ENCODE measurements at regions not wholly inside any gene's neighbourhood (a gene's known extent, or its start where the extent isn't known, plus 50 kb on each side); places are given as distances from the start of the nearest gene placed in this dataset.

- no peak overlapping the region for H3K4me3 ChIP-seq (ENCODE audit: low read length)
- no peak for DNase-seq (ENCODE audit: low read depth, low spot score)
Observed at GRCh38 chr22:46097268-46097900, 52.9 kb upstream of the PPARA start.

DNA sequence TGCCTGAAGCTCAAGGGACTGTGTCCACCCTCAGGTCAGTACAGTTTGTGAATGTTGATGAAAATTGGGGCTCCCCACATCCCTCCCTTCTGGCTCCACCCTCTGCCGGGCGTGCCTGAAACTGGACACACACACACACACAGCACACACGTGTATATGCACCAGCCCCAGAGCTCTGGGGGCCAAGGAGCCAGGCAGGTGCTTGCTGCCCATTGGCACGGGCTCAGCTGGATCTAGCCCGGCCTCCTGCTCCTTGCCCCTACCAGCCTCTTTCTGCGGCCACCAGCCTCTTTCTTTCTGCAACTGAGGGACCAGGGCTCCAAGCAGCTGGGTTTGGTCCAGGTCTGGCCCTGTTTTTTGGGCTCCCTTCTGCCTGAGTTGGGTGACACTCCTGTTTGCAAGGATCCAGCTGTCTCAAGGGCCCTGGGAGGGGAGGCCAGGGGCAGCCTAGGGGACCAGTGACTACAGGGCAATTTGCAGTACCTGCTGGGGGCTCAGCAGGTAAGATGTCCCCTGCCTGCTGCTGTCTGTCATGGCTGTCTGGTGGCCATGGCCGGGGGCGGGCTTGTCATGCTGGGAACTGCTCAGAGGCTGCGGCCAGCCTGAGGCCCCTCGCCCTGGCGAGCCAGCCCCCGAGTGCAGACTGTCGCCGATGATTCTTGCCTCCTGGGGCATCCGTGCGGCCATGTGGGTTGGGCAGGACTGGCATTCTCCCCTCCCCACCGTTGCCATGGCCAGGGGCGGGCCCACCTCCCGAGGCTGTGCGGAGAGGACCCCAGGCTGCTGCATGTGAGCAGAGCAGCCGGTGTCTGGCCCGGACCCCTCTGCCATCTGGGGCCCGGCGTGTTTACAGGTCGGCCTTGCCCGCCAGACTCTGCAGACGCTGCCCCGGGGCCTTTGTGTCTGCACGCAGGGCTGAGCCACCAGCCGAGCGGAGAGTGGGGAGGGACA is 51.5 kb upstream of the PPARA start:
- DNase-seq (ENCODE audit: low read depth, low spot score): no peak
- H3K4me3 ChIP-seq (ENCODE audit: low read length): no peak overlapping the region

DNA sequence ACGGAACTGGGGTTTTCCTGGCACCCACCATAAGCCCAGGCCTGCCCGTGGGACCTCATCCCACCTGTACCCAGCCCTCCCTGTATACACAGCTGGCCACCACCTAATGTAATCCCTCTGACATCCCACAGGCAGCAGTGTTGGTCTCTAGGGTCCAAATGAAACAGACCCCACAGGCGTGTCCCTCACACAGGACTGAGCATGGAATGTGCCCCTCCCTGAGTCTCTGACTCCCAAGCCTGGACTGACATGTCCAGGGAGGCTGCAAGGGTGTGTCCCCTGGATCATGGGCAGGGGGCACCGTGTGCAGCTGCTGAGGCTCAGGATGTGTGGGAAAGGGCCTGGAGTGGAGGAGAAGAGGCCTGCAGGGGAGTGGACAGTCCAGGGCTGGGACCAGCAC is 50.6 kb upstream of the PPARA start:
- no peak overlapping the region for H3K4me3 ChIP-seq (ENCODE audit: low read length)
- no peak for DNase-seq (ENCODE audit: low read depth, low spot score)

- no peak for DNase-seq (ENCODE audit: low read depth, low spot score)
- H3K4me3 ChIP-seq (ENCODE audit: low read length): no peak overlapping the region
Observed at GRCh38 chr22:46100401-46101105, 49.8 kb upstream of the PPARA start.

Data from Jurkat, Clone E6-1 (cell line).